ENCODE measurements at regions not wholly inside any gene's neighbourhood (a gene's known extent, or its start where the extent isn't known, plus 50 kb on each side); places are given as distances from the start of the nearest gene placed in this dataset.
A peak's percentile ranks its signal among the peaks of the same experiment; 100 is the strongest.

GRCh38 chr12:41653386-41654326 lies 465.5 kb downstream of the PDZRN4 start:
- TF ChIP-seq, protein P1, sequence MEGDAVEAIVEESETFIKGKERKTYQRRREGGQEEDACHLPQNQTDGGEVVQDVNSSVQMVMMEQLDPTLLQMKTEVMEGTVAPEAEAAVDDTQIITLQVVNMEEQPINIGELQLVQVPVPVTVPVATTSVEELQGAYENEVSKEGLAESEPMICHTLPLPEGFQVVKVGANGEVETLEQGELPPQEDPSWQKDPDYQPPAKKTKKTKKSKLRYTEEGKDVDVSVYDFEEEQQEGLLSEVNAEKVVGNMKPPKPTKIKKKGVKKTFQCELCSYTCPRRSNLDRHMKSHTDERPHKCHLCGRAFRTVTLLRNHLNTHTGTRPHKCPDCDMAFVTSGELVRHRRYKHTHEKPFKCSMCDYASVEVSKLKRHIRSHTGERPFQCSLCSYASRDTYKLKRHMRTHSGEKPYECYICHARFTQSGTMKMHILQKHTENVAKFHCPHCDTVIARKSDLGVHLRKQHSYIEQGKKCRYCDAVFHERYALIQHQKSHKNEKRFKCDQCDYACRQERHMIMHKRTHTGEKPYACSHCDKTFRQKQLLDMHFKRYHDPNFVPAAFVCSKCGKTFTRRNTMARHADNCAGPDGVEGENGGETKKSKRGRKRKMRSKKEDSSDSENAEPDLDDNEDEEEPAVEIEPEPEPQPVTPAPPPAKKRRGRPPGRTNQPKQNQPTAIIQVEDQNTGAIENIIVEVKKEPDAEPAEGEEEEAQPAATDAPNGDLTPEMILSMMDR (IDR thresholded peaks at IDR 0.05; ENCODE audit: insufficient read depth, low read length): no peak
- TF ChIP-seq REST (IDR thresholded peaks at IDR 0.05; ENCODE audit: insufficient replicate concordance, low read depth) (no peak), POLR2AphosphoS5 (IDR thresholded peaks at IDR 0.05; ENCODE audit: low read depth) (no peak), GABPA (IDR thresholded peaks at IDR 0.05; ENCODE audit: low read depth) (no peak), SPI1 (IDR thresholded peaks at IDR 0.05; ENCODE audit: borderline replicate concordance, low read depth) (peak; percentile 60)
